HEK293 (cell line): ENCODE measurements at regions not wholly inside any gene's neighbourhood (a gene's known extent, or its start where the extent isn't known, plus 50 kb on each side); places are given as distances from the start of the nearest gene placed in this dataset.

Experiments
- CTCF ChIA-PET: fragments of 350-600 bp; formaldehyde crosslinking; extraction: SDS; loops from one replicate; lab custom pipeline; 2021; ENCODE audit warnings: antibody characterized with exemption; lab: Yijun Ruan, JAX
- POLR2A ChIA-PET: fragments of 300-600 bp; formaldehyde crosslinking; extraction: SDS; loops from one replicate; lab custom pipeline; 2020; ENCODE audit warnings: antibody characterized with exemption, inconsistent platforms; lab: Yijun Ruan, JAX
- H3K27ac ChIP-seq: fragments of 200-500 bp; sonication (Bioruptor generic); 2 replicates; pipeline ENCODE4 v1.5.1; 2014; ENCODE audit warnings: low read depth, low read length, control low read depth, inconsistent platforms; ENCODE audit errors: extremely low read depth
- H3K36me3 ChIP-seq, 2 experiments: fragments of 200-500 bp in 1 of 2; sonication (Bioruptor generic) in 1 of 2; 1 replicate in 1 of 2; 2 replicates in 1 of 2; pipeline ENCODE4 v1.5.1; 2014 to 2017; ENCODE audit warnings: inconsistent platforms in 2 of 2, low read length in 2 of 2; ENCODE audit not compliant: control insufficient read depth in 2 of 2, insufficient read depth in 1 of 2
- H3K4me1 ChIP-seq: fragments of 200-500 bp; sonication (Bioruptor generic); 2 replicates; pipeline ENCODE4 v1.5.1; 2014; ENCODE audit warnings: mild to moderate bottlenecking, low read length, inconsistent platforms; ENCODE audit not compliant: control insufficient read depth, insufficient read depth
- H3K4me3 ChIP-seq: 2 replicates; pipeline ENCODE4 v1.5.1; 2011; ENCODE audit warnings: low read depth, mild to moderate bottlenecking, control low read depth, low read length, moderate library complexity
- H3K9me3 ChIP-seq: fragments of 200-500 bp; sonication (Bioruptor generic); 2 replicates; pipeline ENCODE4 v1.5.1; 2014; ENCODE audit warnings: low read depth, low read length, inconsistent platforms; ENCODE audit not compliant: control insufficient read depth, insufficient read depth
- GLIS1 ChIP-seq: fragments of 450-650 bp; formaldehyde crosslinking; IDR thresholded peaks from 2 replicates; pipeline ENCODE4 v1.5.1; 2016; ENCODE audit warnings: missing biosample characterization, missing genetic modification characterization
- INSM2 ChIP-seq: fragments of 450-650 bp; formaldehyde crosslinking; IDR thresholded peaks from 2 replicates; pipeline ENCODE4 v1.5.1; 2016; ENCODE audit warnings: missing biosample characterization, missing genetic modification characterization
- OVOL3 ChIP-seq: fragments of 450-650 bp; formaldehyde crosslinking; IDR thresholded peaks from 2 replicates; pipeline ENCODE4 v1.5.1; 2016; ENCODE audit warnings: missing biosample characterization, missing genetic modification characterization
- RBAK ChIP-seq: fragments of 450-650 bp; formaldehyde crosslinking; IDR thresholded peaks from 2 replicates; pipeline ENCODE4 v1.5.1; 2016; ENCODE audit warnings: missing biosample characterization, missing genetic modification characterization
- REPIN1 ChIP-seq: fragments of 450-650 bp; formaldehyde crosslinking; IDR thresholded peaks from 2 replicates; pipeline ENCODE4 v1.5.1; 2017; ENCODE audit warnings: missing biosample characterization, missing genetic modification characterization, low read depth
- SP3 ChIP-seq: fragments of 450-650 bp; formaldehyde crosslinking; IDR thresholded peaks from 2 replicates; pipeline ENCODE4 v1.5.1; 2016; ENCODE audit warnings: missing biosample characterization, missing genetic modification characterization
- ZEB2 ChIP-seq: fragments of 450-650 bp; formaldehyde crosslinking; IDR thresholded peaks from 2 replicates; pipeline ENCODE4 v1.5.1; 2016; ENCODE audit warnings: missing biosample characterization, missing genetic modification characterization
- ZNF114 ChIP-seq: fragments of 450-650 bp; formaldehyde crosslinking; IDR thresholded peaks from 2 replicates; pipeline ENCODE4 v1.5.0; 2017; ENCODE audit warnings: missing biosample characterization, missing genetic modification characterization
- ZNF121 ChIP-seq: fragments of 450-650 bp; formaldehyde crosslinking; IDR thresholded peaks from 2 replicates; pipeline ENCODE4 v1.5.1; 2016; ENCODE audit warnings: missing biosample characterization, missing genetic modification characterization
- ZNF133 ChIP-seq: fragments of 450-650 bp; formaldehyde crosslinking; IDR thresholded peaks from 2 replicates; pipeline ENCODE4 v1.5.1; 2016; ENCODE audit warnings: missing biosample characterization, missing genetic modification characterization
- ZNF146 ChIP-seq: fragments of 450-650 bp; formaldehyde crosslinking; IDR thresholded peaks from 2 replicates; pipeline ENCODE4 v1.5.1; 2016; ENCODE audit warnings: missing biosample characterization, missing genetic modification characterization
- ZNF157 ChIP-seq: fragments of 450-650 bp; formaldehyde crosslinking; IDR thresholded peaks from 2 replicates; pipeline ENCODE4 v1.5.1; 2016; ENCODE audit warnings: missing biosample characterization, missing genetic modification characterization
- ZNF221 ChIP-seq: fragments of 450-650 bp; formaldehyde crosslinking; IDR thresholded peaks from 2 replicates; pipeline ENCODE4 v1.5.1; 2017; ENCODE audit warnings: missing biosample characterization, missing genetic modification characterization, borderline replicate concordance
- ZNF223 ChIP-seq: fragments of 450-650 bp; formaldehyde crosslinking; IDR thresholded peaks from 2 replicates; pipeline ENCODE4 v1.5.1; 2016; ENCODE audit warnings: missing biosample characterization, missing genetic modification characterization
- ZNF23 ChIP-seq: fragments of 450-650 bp; formaldehyde crosslinking; IDR thresholded peaks from 2 replicates; pipeline ENCODE4 v1.5.1; 2016; ENCODE audit warnings: missing biosample characterization, missing genetic modification characterization, borderline replicate concordance
- ZNF239 ChIP-seq: fragments of 450-650 bp; formaldehyde crosslinking; IDR thresholded peaks from 2 replicates; pipeline ENCODE4 v1.5.1; 2016; ENCODE audit warnings: missing biosample characterization, missing genetic modification characterization
- ZNF292 ChIP-seq: fragments of 450-650 bp; formaldehyde crosslinking; IDR thresholded peaks from 2 replicates; pipeline ENCODE4 v1.5.1; 2016; ENCODE audit warnings: low read depth, missing biosample characterization, missing genetic modification characterization, borderline replicate concordance
- ZNF354C ChIP-seq: fragments of 450-650 bp; formaldehyde crosslinking; IDR thresholded peaks from 2 replicates; pipeline ENCODE4 v1.5.1; 2016; ENCODE audit warnings: missing biosample characterization, missing genetic modification characterization, low read depth, borderline replicate concordance
- ZNF404 ChIP-seq: fragments of 450-650 bp; formaldehyde crosslinking; IDR thresholded peaks from 2 replicates; pipeline ENCODE4 v1.5.1; 2017; ENCODE audit warnings: missing biosample characterization, missing genetic modification characterization
- ZNF501 ChIP-seq: fragments of 450-650 bp; formaldehyde crosslinking; IDR thresholded peaks from 2 replicates; pipeline ENCODE4 v1.5.1; 2016; ENCODE audit warnings: missing biosample characterization, missing genetic modification characterization
- ZNF510 ChIP-seq: fragments of 450-650 bp; formaldehyde crosslinking; IDR thresholded peaks from 2 replicates; pipeline ENCODE4 v1.5.1; 2018; ENCODE audit warnings: mild to moderate bottlenecking, missing genetic modification characterization, missing biosample characterization; ENCODE audit not compliant: insufficient replicate concordance
- ZNF529 ChIP-seq: fragments of 450-650 bp; formaldehyde crosslinking; IDR thresholded peaks from 2 replicates; pipeline ENCODE4 v1.5.1; 2017; ENCODE audit warnings: missing genetic modification characterization, missing biosample characterization; ENCODE audit not compliant: insufficient replicate concordance
- ZNF548 ChIP-seq: fragments of 450-650 bp; formaldehyde crosslinking; IDR thresholded peaks from 2 replicates; pipeline ENCODE4 v1.5.1; 2016; ENCODE audit warnings: missing biosample characterization, missing genetic modification characterization
- ZNF571 ChIP-seq: fragments of 450-650 bp; formaldehyde crosslinking; IDR thresholded peaks from 2 replicates; pipeline ENCODE4 v1.5.0; 2017; ENCODE audit warnings: missing biosample characterization, missing genetic modification characterization
- ZNF677 ChIP-seq: fragments of 450-650 bp; IDR thresholded peaks from 2 replicates; pipeline ENCODE4 v1.5.0; 2018; ENCODE audit warnings: missing biosample characterization, mild to moderate bottlenecking, missing genetic modification characterization, moderate library complexity
- ZSCAN16 ChIP-seq: fragments of 450-650 bp; formaldehyde crosslinking; IDR thresholded peaks from 2 replicates; pipeline ENCODE4 v1.5.1; 2016; ENCODE audit warnings: missing biosample characterization, missing genetic modification characterization

GRCh38 chr17:56020369-56020768 is 132.9 kb upstream of the ANKFN1 start:
- CTCF ChIA-PET, result no interaction called here

DNA sequence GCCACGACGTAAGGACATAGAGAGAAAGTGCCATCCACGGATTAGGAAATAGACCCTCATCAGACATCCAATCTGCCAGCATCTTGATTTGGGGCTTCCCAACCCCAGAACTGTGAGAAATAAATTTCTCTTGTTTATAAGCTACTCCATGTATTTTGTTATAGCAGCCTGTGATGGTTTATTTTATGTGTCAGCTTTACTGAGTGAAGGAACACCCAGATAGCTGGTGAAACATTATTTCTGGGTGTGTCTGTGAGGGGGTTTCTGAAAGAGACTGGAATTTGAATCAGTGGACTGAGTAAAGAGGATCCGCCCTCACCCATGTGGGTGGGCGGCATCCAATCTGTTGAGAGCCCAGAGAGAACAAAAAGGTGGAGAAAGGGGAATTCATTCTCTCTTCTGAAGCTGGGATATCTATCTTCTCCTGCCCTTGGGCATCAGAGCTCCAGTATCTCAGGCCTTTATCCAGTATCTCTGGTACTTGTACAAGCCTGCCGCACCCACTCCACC is 131.5 kb upstream of the ANKFN1 start:
- CTCF ChIA-PET, result no interaction called here
- no peak for TF ChIP-seq ZNF114 (tag by site-specific recombination)
- no peak for TF ChIP-seq RBAK (tag by site-specific recombination)
- no peak for TF ChIP-seq GLIS1 (tag by site-specific recombination)
- TF ChIP-seq ZNF677 (tag by site-specific recombination), result no peak
- TF ChIP-seq REPIN1, result no peak
- TF ChIP-seq INSM2, result no peak
- TF ChIP-seq ZNF133 (tag by site-specific recombination), result no peak
- no peak for TF ChIP-seq ZNF223
- no peak for TF ChIP-seq ZNF404 (tag by site-specific recombination)
- no peak for TF ChIP-seq ZNF571
- TF ChIP-seq ZNF239 (tag by site-specific recombination), result no peak
- no peak for TF ChIP-seq ZNF354C (tag by site-specific recombination)
- TF ChIP-seq ZNF501 (tag by site-specific recombination), result no peak

More at GRCh38 chr17:56020369-56020768, 132.9 kb upstream of the ANKFN1 start:
- POLR2A ChIA-PET, result no interaction called here
- H3K4me3 ChIP-seq, result no peak overlapping the region
- H3K9me3 ChIP-seq, result no peaks in the 10 kb centered on the region
- TF ChIP-seq ZNF510 (tag by site-specific recombination), result no peak
- TF ChIP-seq ZNF221 (tag by site-specific recombination), result no peak
- no peak for TF ChIP-seq ZEB2
- TF ChIP-seq SP3 (tag by site-specific recombination), result no peak
- TF ChIP-seq ZNF529, result no peak
- TF ChIP-seq ZNF292 (tag by site-specific recombination), result no peak
- H3K36me3 ChIP-seq, result no peaks in the 10 kb centered on the region
- H3K27ac ChIP-seq, result no peak overlapping the region
- H3K4me1 ChIP-seq, result no peaks in the 10 kb centered on the region

GRCh38 chr17:56023851-56024250 is 129.4 kb upstream of the ANKFN1 start:
- Histone ChIP-seq H3K9me3 (no peaks in the 10 kb centered on the region), H3K4me1 (no peaks in the 10 kb centered on the region), H3K27ac (no peak overlapping the region), H3K36me3 (no peaks in the 10 kb centered on the region), H3K4me3 (no peak overlapping the region)
- TF ChIP-seq ZNF548, result no peak
- TF ChIP-seq ZNF157 (tag by site-specific recombination), result no peak
- POLR2A ChIA-PET, result no interaction called here
- CTCF ChIA-PET, result no interaction called here

More for the DNA sequence above, 131.5 kb upstream of the ANKFN1 start:
- H3K36me3 ChIP-seq, result no peaks in the 10 kb centered on the region
- H3K9me3 ChIP-seq, result no peaks in the 10 kb centered on the region
- no peak overlapping the region for H3K27ac ChIP-seq
- no peak overlapping the region for H3K4me3 ChIP-seq
- H3K4me1 ChIP-seq, result no peaks in the 10 kb centered on the region
- POLR2A ChIA-PET, result no interaction called here

- POLR2A ChIA-PET, result no interaction called here
- CTCF ChIA-PET, result no interaction called here
- no peak for TF ChIP-seq ZNF121 (tag by site-specific recombination)
- TF ChIP-seq ZSCAN16 (tag by site-specific recombination), result no peak
- no peak for TF ChIP-seq ZNF146 (tag by site-specific recombination)
- TF ChIP-seq OVOL3 (tag by site-specific recombination), result no peak
- TF ChIP-seq ZNF23, result no peak
- no peak for TF ChIP-seq ZEB2
- no peak overlapping the region for H3K27ac ChIP-seq
- H3K9me3 ChIP-seq, result no peaks in the 10 kb centered on the region
- no peak overlapping the region for H3K4me3 ChIP-seq
- H3K4me1 ChIP-seq, result no peaks in the 10 kb centered on the region
- H3K36me3 ChIP-seq, result no peaks in the 10 kb centered on the region
Observed at GRCh38 chr17:56026915-56027314, 126.4 kb upstream of the ANKFN1 start.
